SK-N-SH treated with all-trans-retinoic acid at 6 μM for 48 hours (cell line): ENCODE measurements at regions not wholly inside any gene's neighbourhood (a gene's known extent, or its start where the extent isn't known, plus 50 kb on each side); places are given as distances from the start of the nearest gene placed in this dataset.

Experiments
- ATAC-seq: fragments of 200-7000 bp; cut with Tn5 transposase; 3 replicates; pipeline ENCODE4 v1.9.1; 2020; ENCODE audit warnings: mild to moderate bottlenecking, moderate library complexity
- ARNTL ChIP-seq: fragments of 450-650 bp; formaldehyde crosslinking; IDR thresholded peaks from 2 replicates; pipeline ENCODE4 v1.5.0; 2020; ENCODE audit warnings: low read depth, mild to moderate bottlenecking, moderate library complexity, borderline replicate concordance
- BACH2 ChIP-seq: fragments of 250-450 bp; sonication (Bioruptor Pico); IDR thresholded peaks from 2 replicates; pipeline ENCODE4 v1.9.0; 2021; ENCODE audit warnings: mild to moderate bottlenecking, borderline replicate concordance
- CSDC2 ChIP-seq: fragments of 250-450 bp; sonication (Bioruptor Pico); IDR thresholded peaks from 2 replicates; pipeline ENCODE4 v1.5.0; 2020; ENCODE audit warnings: mild to moderate bottlenecking, moderate library complexity
- GLIS3 ChIP-seq: fragments of 250-450 bp; sonication (Bioruptor Pico); IDR thresholded peaks from 2 replicates; pipeline ENCODE4 v1.5.0; 2020; ENCODE audit warnings: mild to moderate bottlenecking, moderate library complexity
- ISL1 ChIP-seq: fragments of 250-450 bp; sonication (Bioruptor Pico); IDR thresholded peaks from 2 replicates; pipeline ENCODE4 v2.1.2; 2022; ENCODE audit warnings: mild to moderate bottlenecking, moderate library complexity
- OSR1 ChIP-seq: fragments of 250-450 bp; sonication (Bioruptor Pico); IDR thresholded peaks from 2 replicates; pipeline ENCODE4 v1.8.0; 2022; ENCODE audit warnings: moderate library complexity, mild to moderate bottlenecking, inconsistent platforms
- PPARA ChIP-seq: fragments of 250-450 bp; sonication (Bioruptor Pico); IDR thresholded peaks from 2 replicates; pipeline ENCODE4 v1.5.0; 2020; ENCODE audit warnings: mild to moderate bottlenecking, borderline replicate concordance
- RARB ChIP-seq: fragments of 250-450 bp; sonication (Bioruptor Pico); IDR thresholded peaks from 2 replicates; pipeline ENCODE4 v1.8.0; 2021; ENCODE audit warnings: mild to moderate bottlenecking, moderate library complexity
- SNAI2 ChIP-seq: fragments of 250-450 bp; sonication (Bioruptor Pico); IDR thresholded peaks from 2 replicates; pipeline ENCODE4 v1.5.0; 2020; ENCODE audit warnings: mild to moderate bottlenecking, moderate library complexity
- TOX ChIP-seq: fragments of 250-450 bp; sonication (Bioruptor Pico); IDR thresholded peaks from 2 replicates; pipeline ENCODE4 v1.8.0; 2021; ENCODE audit warnings: mild to moderate bottlenecking, moderate library complexity, borderline replicate concordance
- ZC3H10 ChIP-seq: fragments of 250-450 bp; sonication (Bioruptor Pico); IDR thresholded peaks from 2 replicates; pipeline ENCODE4 v1.5.1; 2021; ENCODE audit warnings: mild to moderate bottlenecking, moderate library complexity
- ZFP3 ChIP-seq: fragments of 250-450 bp; sonication (Bioruptor Pico); IDR thresholded peaks from 2 replicates; pipeline ENCODE4 v1.5.0; 2020; ENCODE audit warnings: mild to moderate bottlenecking, moderate library complexity
- ZFP30 ChIP-seq: fragments of 450-650 bp; formaldehyde crosslinking; IDR thresholded peaks from 2 replicates; pipeline ENCODE4 v1.5.0; 2022; ENCODE audit warnings: mild to moderate bottlenecking, moderate library complexity
- ZNF565 ChIP-seq: fragments of 450-650 bp; formaldehyde crosslinking; conservative IDR thresholded peaks from 2 replicates; pipeline ENCODE4 v1.5.0; 2020; ENCODE audit warnings: low read depth, mild to moderate bottlenecking, moderate library complexity
- ZNF70 ChIP-seq: fragments of 450-650 bp; formaldehyde crosslinking; IDR thresholded peaks from 2 replicates; pipeline ENCODE4 v1.5.0; 2020; ENCODE audit warnings: mild to moderate bottlenecking, moderate library complexity
- ZNF8 ChIP-seq: fragments of 450-650 bp; formaldehyde crosslinking; IDR thresholded peaks from 2 replicates; pipeline ENCODE4 v1.5.0; 2020; ENCODE audit warnings: mild to moderate bottlenecking, moderate library complexity
- TF ChIP-seq, protein P1 (sequence below): fragments of 250-450 bp; sonication (Bioruptor Pico); IDR thresholded peaks from 2 replicates; pipeline ENCODE4 v1.8.0; 2020; ENCODE audit warnings: mild to moderate bottlenecking, moderate library complexity, borderline replicate concordance
- TF ChIP-seq, protein P2 (sequence below): fragments of 250-450 bp; sonication (Bioruptor Pico); IDR thresholded peaks from 2 replicates; pipeline ENCODE4 v1.5.1; 2020; ENCODE audit warnings: low read depth, mild to moderate bottlenecking, moderate library complexity
- TF ChIP-seq, protein P3 (sequence below): fragments of 250-450 bp; sonication (Bioruptor Pico); IDR thresholded peaks from 2 replicates; pipeline ENCODE4 v1.8.0; 2021; ENCODE audit warnings: low read depth, mild to moderate bottlenecking, moderate library complexity, borderline replicate concordance
- TF ChIP-seq, protein P4 (sequence below): fragments of 250-450 bp; sonication (Bioruptor Pico); IDR thresholded peaks from 2 replicates; pipeline ENCODE4 v1.5.1; 2021; ENCODE audit warnings: mild to moderate bottlenecking, moderate library complexity
- TF ChIP-seq, protein P5 (sequence below): fragments of 250-450 bp; sonication (Bioruptor Pico); IDR thresholded peaks from 2 replicates; pipeline ENCODE4 v1.5.0; 2020; ENCODE audit warnings: mild to moderate bottlenecking, moderate library complexity

DNA sequence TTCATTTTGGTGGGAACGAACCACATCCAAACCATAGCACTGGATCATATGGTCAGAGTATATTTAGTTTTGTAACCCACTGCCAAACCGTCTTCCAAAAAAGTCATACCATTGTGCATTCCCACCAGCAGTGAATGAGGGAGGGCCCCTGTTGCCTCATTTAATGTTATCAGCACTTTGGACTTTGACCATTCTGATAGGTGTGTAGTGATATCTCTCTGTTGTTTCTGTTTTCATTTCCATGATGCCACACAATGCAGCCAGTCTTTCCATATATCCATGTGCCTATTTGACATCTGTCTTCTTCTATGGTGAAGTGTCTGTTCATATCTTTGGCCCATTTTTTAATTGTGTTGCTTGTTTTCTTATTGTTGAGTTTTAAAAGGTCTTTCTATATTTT lies 105.0 kb upstream of the PPP2R2D start:
- TF ChIP-seq, protein P1, sequence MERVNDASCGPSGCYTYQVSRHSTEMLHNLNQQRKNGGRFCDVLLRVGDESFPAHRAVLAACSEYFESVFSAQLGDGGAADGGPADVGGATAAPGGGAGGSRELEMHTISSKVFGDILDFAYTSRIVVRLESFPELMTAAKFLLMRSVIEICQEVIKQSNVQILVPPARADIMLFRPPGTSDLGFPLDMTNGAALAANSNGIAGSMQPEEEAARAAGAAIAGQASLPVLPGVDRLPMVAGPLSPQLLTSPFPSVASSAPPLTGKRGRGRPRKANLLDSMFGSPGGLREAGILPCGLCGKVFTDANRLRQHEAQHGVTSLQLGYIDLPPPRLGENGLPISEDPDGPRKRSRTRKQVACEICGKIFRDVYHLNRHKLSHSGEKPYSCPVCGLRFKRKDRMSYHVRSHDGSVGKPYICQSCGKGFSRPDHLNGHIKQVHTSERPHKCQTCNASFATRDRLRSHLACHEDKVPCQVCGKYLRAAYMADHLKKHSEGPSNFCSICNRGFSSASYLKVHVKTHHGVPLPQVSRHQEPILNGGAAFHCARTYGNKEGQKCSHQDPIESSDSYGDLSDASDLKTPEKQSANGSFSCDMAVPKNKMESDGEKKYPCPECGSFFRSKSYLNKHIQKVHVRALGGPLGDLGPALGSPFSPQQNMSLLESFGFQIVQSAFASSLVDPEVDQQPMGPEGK: no peak
- TF ChIP-seq, protein P2, sequence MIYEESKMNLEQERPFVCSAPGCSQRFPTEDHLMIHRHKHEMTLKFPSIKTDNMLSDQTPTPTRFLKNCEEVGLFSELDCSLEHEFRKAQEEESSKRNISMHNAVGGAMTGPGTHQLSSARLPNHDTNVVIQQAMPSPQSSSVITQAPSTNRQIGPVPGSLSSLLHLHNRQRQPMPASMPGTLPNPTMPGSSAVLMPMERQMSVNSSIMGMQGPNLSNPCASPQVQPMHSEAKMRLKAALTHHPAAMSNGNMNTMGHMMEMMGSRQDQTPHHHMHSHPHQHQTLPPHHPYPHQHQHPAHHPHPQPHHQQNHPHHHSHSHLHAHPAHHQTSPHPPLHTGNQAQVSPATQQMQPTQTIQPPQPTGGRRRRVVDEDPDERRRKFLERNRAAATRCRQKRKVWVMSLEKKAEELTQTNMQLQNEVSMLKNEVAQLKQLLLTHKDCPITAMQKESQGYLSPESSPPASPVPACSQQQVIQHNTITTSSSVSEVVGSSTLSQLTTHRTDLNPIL: no peak
- TF ChIP-seq, protein P3, sequence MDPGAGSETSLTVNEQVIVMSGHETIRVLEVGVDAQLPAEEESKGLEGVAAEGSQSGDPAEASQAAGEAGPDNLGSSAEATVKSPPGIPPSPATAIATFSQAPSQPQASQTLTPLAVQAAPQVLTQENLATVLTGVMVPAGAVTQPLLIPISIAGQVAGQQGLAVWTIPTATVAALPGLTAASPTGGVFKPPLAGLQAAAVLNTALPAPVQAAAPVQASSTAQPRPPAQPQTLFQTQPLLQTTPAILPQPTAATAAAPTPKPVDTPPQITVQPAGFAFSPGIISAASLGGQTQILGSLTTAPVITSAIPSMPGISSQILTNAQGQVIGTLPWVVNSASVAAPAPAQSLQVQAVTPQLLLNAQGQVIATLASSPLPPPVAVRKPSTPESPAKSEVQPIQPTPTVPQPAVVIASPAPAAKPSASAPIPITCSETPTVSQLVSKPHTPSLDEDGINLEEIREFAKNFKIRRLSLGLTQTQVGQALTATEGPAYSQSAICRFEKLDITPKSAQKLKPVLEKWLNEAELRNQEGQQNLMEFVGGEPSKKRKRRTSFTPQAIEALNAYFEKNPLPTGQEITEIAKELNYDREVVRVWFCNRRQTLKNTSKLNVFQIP (CRISPR knock-in tag): no peak
- no peak for TF ChIP-seq RARB (CRISPR knock-in tag)
- TF ChIP-seq BACH2: no peak
- no peak for TF ChIP-seq TOX (CRISPR knock-in tag)
- no peak for TF ChIP-seq ZC3H10 (CRISPR knock-in tag)
- TF ChIP-seq ARNTL (CRISPR knock-in tag): no peak
- TF ChIP-seq ZNF8 (CRISPR knock-in tag): no peak
- TF ChIP-seq SNAI2 (CRISPR knock-in tag): no peak
- no peak for TF ChIP-seq GLIS3 (CRISPR knock-in tag)
- TF ChIP-seq, protein P4, sequence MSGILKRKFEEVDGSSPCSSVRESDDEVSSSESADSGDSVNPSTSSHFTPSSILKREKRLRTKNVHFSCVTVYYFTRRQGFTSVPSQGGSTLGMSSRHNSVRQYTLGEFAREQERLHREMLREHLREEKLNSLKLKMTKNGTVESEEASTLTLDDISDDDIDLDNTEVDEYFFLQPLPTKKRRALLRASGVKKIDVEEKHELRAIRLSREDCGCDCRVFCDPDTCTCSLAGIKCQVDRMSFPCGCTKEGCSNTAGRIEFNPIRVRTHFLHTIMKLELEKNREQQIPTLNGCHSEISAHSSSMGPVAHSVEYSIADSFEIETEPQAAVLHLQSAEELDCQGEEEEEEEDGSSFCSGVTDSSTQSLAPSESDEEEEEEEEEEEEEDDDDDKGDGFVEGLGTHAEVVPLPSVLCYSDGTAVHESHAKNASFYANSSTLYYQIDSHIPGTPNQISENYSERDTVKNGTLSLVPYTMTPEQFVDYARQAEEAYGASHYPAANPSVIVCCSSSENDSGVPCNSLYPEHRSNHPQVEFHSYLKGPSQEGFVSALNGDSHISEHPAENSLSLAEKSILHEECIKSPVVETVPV (CRISPR knock-in tag): no peak
- TF ChIP-seq PPARA (CRISPR knock-in tag): no peak
- no peak for TF ChIP-seq CSDC2 (CRISPR knock-in tag)
- ATAC-seq: no peak

DNA sequence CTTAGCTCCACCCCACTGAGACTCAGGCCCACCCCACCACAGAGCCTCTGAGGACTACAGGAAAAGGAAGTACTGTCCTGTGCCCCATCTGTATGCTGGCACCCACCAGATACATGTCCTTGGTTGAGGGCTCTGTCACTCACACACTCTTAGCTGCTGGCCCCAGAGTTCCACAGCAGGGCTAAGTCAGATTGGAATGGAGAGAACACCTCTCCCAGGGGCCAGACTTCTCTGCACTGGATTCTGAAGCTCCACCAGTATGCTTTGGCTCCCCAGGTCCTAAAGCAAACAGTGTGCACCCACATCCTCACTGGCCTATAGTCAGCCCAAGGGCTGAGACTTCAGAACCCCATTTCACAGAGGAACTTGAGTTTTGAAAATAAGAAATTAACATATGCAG lies 103.2 kb upstream of the PPP2R2D start:
- no peak for TF ChIP-seq PPARA (CRISPR knock-in tag)
- TF ChIP-seq TOX (CRISPR knock-in tag): no peak
- no peak for TF ChIP-seq GLIS3 (CRISPR knock-in tag)
- no peak for TF ChIP-seq RARB (CRISPR knock-in tag)
- TF ChIP-seq ZNF8 (CRISPR knock-in tag): no peak
- TF ChIP-seq ZFP30 (CRISPR knock-in tag): no peak
- no peak for TF ChIP-seq SNAI2 (CRISPR knock-in tag)
- TF ChIP-seq, protein P4 (CRISPR knock-in tag): no peak
- TF ChIP-seq BACH2: no peak
- TF ChIP-seq, protein P5, sequence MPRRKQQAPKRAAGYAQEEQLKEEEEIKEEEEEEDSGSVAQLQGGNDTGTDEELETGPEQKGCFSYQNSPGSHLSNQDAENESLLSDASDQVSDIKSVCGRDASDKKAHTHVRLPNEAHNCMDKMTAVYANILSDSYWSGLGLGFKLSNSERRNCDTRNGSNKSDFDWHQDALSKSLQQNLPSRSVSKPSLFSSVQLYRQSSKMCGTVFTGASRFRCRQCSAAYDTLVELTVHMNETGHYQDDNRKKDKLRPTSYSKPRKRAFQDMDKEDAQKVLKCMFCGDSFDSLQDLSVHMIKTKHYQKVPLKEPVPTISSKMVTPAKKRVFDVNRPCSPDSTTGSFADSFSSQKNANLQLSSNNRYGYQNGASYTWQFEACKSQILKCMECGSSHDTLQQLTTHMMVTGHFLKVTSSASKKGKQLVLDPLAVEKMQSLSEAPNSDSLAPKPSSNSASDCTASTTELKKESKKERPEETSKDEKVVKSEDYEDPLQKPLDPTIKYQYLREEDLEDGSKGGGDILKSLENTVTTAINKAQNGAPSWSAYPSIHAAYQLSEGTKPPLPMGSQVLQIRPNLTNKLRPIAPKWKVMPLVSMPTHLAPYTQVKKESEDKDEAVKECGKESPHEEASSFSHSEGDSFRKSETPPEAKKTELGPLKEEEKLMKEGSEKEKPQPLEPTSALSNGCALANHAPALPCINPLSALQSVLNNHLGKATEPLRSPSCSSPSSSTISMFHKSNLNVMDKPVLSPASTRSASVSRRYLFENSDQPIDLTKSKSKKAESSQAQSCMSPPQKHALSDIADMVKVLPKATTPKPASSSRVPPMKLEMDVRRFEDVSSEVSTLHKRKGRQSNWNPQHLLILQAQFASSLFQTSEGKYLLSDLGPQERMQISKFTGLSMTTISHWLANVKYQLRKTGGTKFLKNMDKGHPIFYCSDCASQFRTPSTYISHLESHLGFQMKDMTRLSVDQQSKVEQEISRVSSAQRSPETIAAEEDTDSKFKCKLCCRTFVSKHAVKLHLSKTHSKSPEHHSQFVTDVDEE (CRISPR knock-in tag): no peak
- no peak for TF ChIP-seq ZNF70 (CRISPR knock-in tag)
- no peak for TF ChIP-seq OSR1 (CRISPR knock-in tag)
- TF ChIP-seq ZFP3 (CRISPR knock-in tag): no peak
- TF ChIP-seq ARNTL (CRISPR knock-in tag): no peak
- no peak for TF ChIP-seq ZC3H10 (CRISPR knock-in tag)
- no peak for TF ChIP-seq ZNF565 (CRISPR knock-in tag)
- no peak for TF ChIP-seq ISL1

More for the DNA sequence above, 103.2 kb upstream of the PPP2R2D start:
- no peak for ATAC-seq
